ENCODE measurements at regions not wholly inside any gene's neighbourhood (a gene's known extent, or its start where the extent isn't known, plus 50 kb on each side); places are given as distances from the start of the nearest gene placed in this dataset.

DNA sequence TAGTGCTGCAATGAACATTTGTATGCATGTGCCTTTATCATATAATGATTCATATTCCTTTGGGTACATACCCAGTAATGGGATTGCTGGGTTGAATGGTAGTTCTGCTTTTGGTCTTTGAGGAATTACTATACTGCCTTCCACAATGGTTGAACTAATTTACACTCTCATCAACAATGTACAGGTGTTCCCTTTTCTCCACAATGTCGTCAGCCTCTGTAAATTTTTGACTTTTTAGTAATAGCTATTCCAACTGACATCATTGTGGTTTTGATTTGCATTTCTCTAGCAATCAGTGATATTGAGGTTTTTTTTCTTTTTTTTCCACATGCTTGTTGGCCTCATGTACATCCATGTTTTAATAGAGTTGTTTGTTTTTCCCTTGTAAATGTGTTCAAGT, 2473.5 kb downstream of the PCDH9 start:
- Histone ChIP-seq H2AFZ (ENCODE audit: low read length) (no peak overlapping the region), H3K36me3 (ENCODE audit: insufficient read depth, low read length) (no peaks in the 10 kb centered on the region), H3F3A (ENCODE audit: low read depth) (no peaks in the 10 kb centered on the region), H3K9me2 (replicated peaks; ENCODE audit: low read depth, low read length) (no peaks in the 10 kb centered on the region), H3K27me3 (ENCODE audit: insufficient read depth, low read length, poor library complexity, severe bottlenecking) (no peaks in the 10 kb centered on the region), H3K79me2 (ENCODE audit: insufficient read depth, low read length) (no peaks in the 10 kb centered on the region), H3K4me2 (ENCODE audit: low read depth, low read length, poor library complexity, severe bottlenecking) (no peak overlapping the region), H3K4me1 (ENCODE audit: insufficient read depth, low read length, poor library complexity, severe bottlenecking) (no peaks in the 10 kb centered on the region), H3K9me3 (ENCODE audit: insufficient read depth, low read depth, low read length) (no peaks in the 10 kb centered on the region), H3K9ac (ENCODE audit: low read depth, low read length, poor library complexity, severe bottlenecking) (no peak overlapping the region), H3K4me3 (ENCODE audit: low read length, poor library complexity, severe bottlenecking) (no peak overlapping the region), H4K20me1 (ENCODE audit: insufficient read depth, low read length, poor library complexity, severe bottlenecking) (no peaks in the 10 kb centered on the region)
- TF ChIP-seq, protein P1, sequence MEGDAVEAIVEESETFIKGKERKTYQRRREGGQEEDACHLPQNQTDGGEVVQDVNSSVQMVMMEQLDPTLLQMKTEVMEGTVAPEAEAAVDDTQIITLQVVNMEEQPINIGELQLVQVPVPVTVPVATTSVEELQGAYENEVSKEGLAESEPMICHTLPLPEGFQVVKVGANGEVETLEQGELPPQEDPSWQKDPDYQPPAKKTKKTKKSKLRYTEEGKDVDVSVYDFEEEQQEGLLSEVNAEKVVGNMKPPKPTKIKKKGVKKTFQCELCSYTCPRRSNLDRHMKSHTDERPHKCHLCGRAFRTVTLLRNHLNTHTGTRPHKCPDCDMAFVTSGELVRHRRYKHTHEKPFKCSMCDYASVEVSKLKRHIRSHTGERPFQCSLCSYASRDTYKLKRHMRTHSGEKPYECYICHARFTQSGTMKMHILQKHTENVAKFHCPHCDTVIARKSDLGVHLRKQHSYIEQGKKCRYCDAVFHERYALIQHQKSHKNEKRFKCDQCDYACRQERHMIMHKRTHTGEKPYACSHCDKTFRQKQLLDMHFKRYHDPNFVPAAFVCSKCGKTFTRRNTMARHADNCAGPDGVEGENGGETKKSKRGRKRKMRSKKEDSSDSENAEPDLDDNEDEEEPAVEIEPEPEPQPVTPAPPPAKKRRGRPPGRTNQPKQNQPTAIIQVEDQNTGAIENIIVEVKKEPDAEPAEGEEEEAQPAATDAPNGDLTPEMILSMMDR (conservative IDR thresholded peaks at IDR 0.05; ENCODE audit: low read length): no peak
- no peak for TF ChIP-seq EZH2phosphoT487 (IDR thresholded peaks at IDR 0.05; ENCODE audit: borderline replicate concordance)

DNA sequence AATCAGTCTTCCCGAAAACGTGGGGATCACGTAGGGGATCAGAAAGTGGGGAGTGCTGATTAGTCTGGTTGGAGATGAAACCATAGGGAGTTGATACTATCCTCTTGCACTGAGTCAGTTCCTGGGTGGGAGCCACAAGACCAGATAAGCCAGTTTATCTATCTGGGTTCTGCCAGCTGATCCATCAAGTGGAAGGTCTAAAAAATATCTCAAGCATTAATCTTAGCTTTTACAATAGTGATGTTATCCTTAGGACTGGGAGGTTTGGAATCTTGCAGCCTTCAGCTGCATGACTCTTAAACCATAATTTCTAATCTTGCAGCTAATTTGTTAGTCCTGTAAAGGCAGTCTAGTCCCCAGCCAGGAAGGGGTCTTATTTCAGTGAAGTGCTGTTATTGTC, 2474.2 kb downstream of the PCDH9 start:
- Histone ChIP-seq H3K9me2 (replicated peaks; ENCODE audit: low read depth, low read length) (no peaks in the 10 kb centered on the region), H3K4me2 (ENCODE audit: low read depth, low read length, poor library complexity, severe bottlenecking) (no peak overlapping the region), H3K9ac (ENCODE audit: low read depth, low read length, poor library complexity, severe bottlenecking) (no peak overlapping the region), H3K36me3 (ENCODE audit: insufficient read depth, low read length) (no peaks in the 10 kb centered on the region), H3F3A (ENCODE audit: low read depth) (no peaks in the 10 kb centered on the region), H3K9me3 (ENCODE audit: insufficient read depth, low read depth, low read length) (no peaks in the 10 kb centered on the region), H3K4me3 (ENCODE audit: low read length, poor library complexity, severe bottlenecking) (no peak overlapping the region), H3K27me3 (ENCODE audit: insufficient read depth, low read length, poor library complexity, severe bottlenecking) (no peaks in the 10 kb centered on the region), H4K20me1 (ENCODE audit: insufficient read depth, low read length, poor library complexity, severe bottlenecking) (no peaks in the 10 kb centered on the region), H3K4me1 (ENCODE audit: insufficient read depth, low read length, poor library complexity, severe bottlenecking) (no peaks in the 10 kb centered on the region), H3K79me2 (ENCODE audit: insufficient read depth, low read length) (no peaks in the 10 kb centered on the region), H2AFZ (ENCODE audit: low read length) (no peak overlapping the region)
- TF ChIP-seq, protein P1 (conservative IDR thresholded peaks at IDR 0.05; ENCODE audit: low read length): no peak
- no peak for TF ChIP-seq EZH2phosphoT487 (IDR thresholded peaks at IDR 0.05; ENCODE audit: borderline replicate concordance)

DNA sequence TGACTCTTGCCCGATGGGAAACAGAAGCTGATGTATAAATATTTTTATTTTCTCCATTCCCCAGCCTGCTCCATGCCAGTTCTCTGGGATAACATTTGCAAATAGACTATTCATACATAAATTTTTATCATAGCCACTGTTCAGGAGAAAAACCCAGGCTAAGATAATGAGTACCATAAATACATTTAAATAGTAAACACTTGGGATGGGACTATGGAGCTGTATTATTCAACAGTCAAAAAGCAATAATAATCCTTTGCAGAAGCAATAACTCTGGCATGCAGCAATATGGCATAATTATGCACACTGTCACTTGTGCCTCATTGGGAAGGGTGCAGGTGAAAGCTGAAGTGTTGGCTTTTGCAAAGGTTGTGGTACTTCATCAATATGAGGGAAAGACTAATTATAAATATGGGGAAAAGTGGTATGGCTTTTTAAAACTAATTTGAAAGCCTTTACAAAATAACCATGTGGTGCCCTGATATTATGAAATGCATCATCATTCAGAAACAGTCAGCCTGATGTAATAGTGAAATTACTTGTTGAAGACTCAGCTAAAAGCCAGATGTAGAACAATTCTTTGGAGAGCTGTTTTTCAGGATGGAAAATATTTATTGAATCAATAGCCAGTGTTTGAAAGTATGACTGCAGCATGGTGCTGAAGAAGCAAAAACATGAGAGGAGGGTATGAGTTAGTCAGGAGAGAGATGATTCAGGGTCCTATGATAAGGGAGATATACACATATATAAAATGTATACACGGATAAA, 2476.7 kb downstream of the PCDH9 start:
- Histone ChIP-seq H3K9ac (ENCODE audit: low read depth, low read length, poor library complexity, severe bottlenecking) (no peak overlapping the region), H3K9me2 (replicated peaks; ENCODE audit: low read depth, low read length) (no peaks in the 10 kb centered on the region), H3F3A (ENCODE audit: low read depth) (no peaks in the 10 kb centered on the region), H3K4me2 (ENCODE audit: low read depth, low read length, poor library complexity, severe bottlenecking) (no peak overlapping the region), H3K9me3 (ENCODE audit: insufficient read depth, low read depth, low read length) (no peaks in the 10 kb centered on the region), H3K4me3 (ENCODE audit: low read length, poor library complexity, severe bottlenecking) (no peak overlapping the region), H3K4me1 (ENCODE audit: insufficient read depth, low read length, poor library complexity, severe bottlenecking) (peaks cover 8% of the 10 kb centered on the region), H2AFZ (ENCODE audit: low read length) (no peak overlapping the region), H3K27me3 (ENCODE audit: insufficient read depth, low read length, poor library complexity, severe bottlenecking) (no peaks in the 10 kb centered on the region), H4K20me1 (ENCODE audit: insufficient read depth, low read length, poor library complexity, severe bottlenecking) (no peaks in the 10 kb centered on the region), H3K36me3 (ENCODE audit: insufficient read depth, low read length) (no peaks in the 10 kb centered on the region), H3K79me2 (ENCODE audit: insufficient read depth, low read length) (no peaks in the 10 kb centered on the region)
- TF ChIP-seq, protein P1 (conservative IDR thresholded peaks at IDR 0.05; ENCODE audit: low read length): no peak
- TF ChIP-seq EZH2phosphoT487 (IDR thresholded peaks at IDR 0.05; ENCODE audit: borderline replicate concordance): no peak

Data from Loucy (cell line).